ENCODE measurements at regions not wholly inside any gene's neighbourhood (a gene's known extent, or its start where the extent isn't known, plus 50 kb on each side); places are given as distances from the start of the nearest gene placed in this dataset.

- no peak for DNase-seq (ENCODE audit: low spot score)
Observed at GRCh38 chr22:49063545-49063890, 764.2 kb downstream of the BRD1 start.

GRCh38 chr22:49062802-49063544 lies 764.7 kb downstream of the BRD1 start:
- DNase-seq (ENCODE audit: low spot score), result peak; percentile 18

- DNase-seq (ENCODE audit: low spot score), result no peak
Observed at GRCh38 chr22:49062155-49062801, 765.4 kb downstream of the BRD1 start.

- DNase-seq (ENCODE audit: low spot score), result no peak
Observed at GRCh38 chr22:49057910-49058309, 769.8 kb downstream of the BRD1 start.

- no peak for DNase-seq (ENCODE audit: low spot score)
Observed at GRCh38 chr22:49056301-49056700, 771.4 kb downstream of the BRD1 start.

- DNase-seq (ENCODE audit: low spot score), result no peak
Observed at GRCh38 chr22:49055406-49055805, 772.3 kb downstream of the BRD1 start.

GRCh38 chr22:49053578-49053977 lies 774.1 kb downstream of the BRD1 start:
- DNase-seq (ENCODE audit: low spot score), result no peak

- DNase-seq (ENCODE audit: low spot score), result no peak
Observed at GRCh38 chr22:49052560-49052959, 775.1 kb downstream of the BRD1 start.

- DNase-seq (ENCODE audit: low spot score), result peak; percentile 67
Observed at GRCh38 chr22:49052023-49052538, 775.6 kb downstream of the BRD1 start.

GRCh38 chr22:49051491-49052022 lies 776.1 kb downstream of the BRD1 start:
- no peak for DNase-seq (ENCODE audit: low spot score)

- DNase-seq (ENCODE audit: low spot score), result no peak
Observed at GRCh38 chr22:49049691-49050090, 778.0 kb downstream of the BRD1 start.

GRCh38 chr22:49048591-49048990 lies 779.1 kb downstream of the BRD1 start:
- no peak for DNase-seq (ENCODE audit: low spot score)

- DNase-seq (ENCODE audit: low spot score), result no peak
Observed at GRCh38 chr22:49047447-49047846, 780.2 kb downstream of the BRD1 start.

GRCh38 chr22:49046546-49047361 lies 780.9 kb downstream of the BRD1 start:
- DNase-seq (ENCODE audit: low spot score), result peak; percentile 29

GRCh38 chr22:49046000-49046545 lies 781.6 kb downstream of the BRD1 start:
- no peak for DNase-seq (ENCODE audit: low spot score)

GRCh38 chr22:49045276-49045675 lies 782.4 kb downstream of the BRD1 start:
- DNase-seq (ENCODE audit: low spot score), result no peak

- no peak for DNase-seq (ENCODE audit: low spot score)
Observed at GRCh38 chr22:49044776-49045175, 782.9 kb downstream of the BRD1 start.

GRCh38 chr22:49044091-49044490 lies 783.6 kb downstream of the BRD1 start:
- no peak for DNase-seq (ENCODE audit: low spot score)

- peak; percentile 27 for DNase-seq (ENCODE audit: low spot score)
Observed at GRCh38 chr22:49042877-49043859, 784.5 kb downstream of the BRD1 start.

- no peak for DNase-seq (ENCODE audit: low spot score)
Observed at GRCh38 chr22:49042066-49042465, 785.6 kb downstream of the BRD1 start.

Data from umbilical cord (tissue), 1 donor.